MM.1S (cell line): ENCODE measurements at regions not wholly inside any gene's neighbourhood (a gene's known extent, or its start where the extent isn't known, plus 50 kb on each side); places are given as distances from the start of the nearest gene placed in this dataset.

Experiments used
- DNase-seq: peaks from one replicate; pipeline ENCODE4 v3.0.0-alpha.2; 2015
- H2AFZ ChIP-seq: fragments of 300-600 bp; sonication (generic); 2 replicates; pipeline ENCODE4 v1.6.0; 2016; ENCODE audit warnings: antibody characterized with exemption, low read length
- H3F3A ChIP-seq: fragments of 300-600 bp; sonication (generic); 2 replicates; pipeline ENCODE4 v1.6.1; 2016; ENCODE audit warnings: mild to moderate bottlenecking, antibody characterized with exemption, low read length, moderate library complexity, mixed read lengths; ENCODE audit not compliant: insufficient read depth
- H3K27ac ChIP-seq: fragments of 300-600 bp; sonication (generic); 2 replicates; pipeline ENCODE4 v1.5.1; 2016; ENCODE audit warnings: mild to moderate bottlenecking, low read length
- H3K27me3 ChIP-seq: fragments of 300-600 bp; sonication (generic); replicated peaks from 2 replicates; pipeline ENCODE4 v1.6.0; 2016; ENCODE audit warnings: low read length; ENCODE audit not compliant: insufficient read depth
- H3K36me3 ChIP-seq: fragments of 300-600 bp; sonication (generic); replicated peaks from 2 replicates; pipeline ENCODE4 v1.6.1; 2016; ENCODE audit warnings: mild to moderate bottlenecking, low read length, mixed read lengths; ENCODE audit not compliant: insufficient read depth
- H3K4me1 ChIP-seq: fragments of 300-600 bp; sonication (generic); 2 replicates; pipeline ENCODE4 v1.6.1; 2016; ENCODE audit warnings: low read length, mixed read lengths
- H3K4me2 ChIP-seq: fragments of 300-600 bp; sonication (generic); 2 replicates; pipeline ENCODE4 v1.6.0; 2016; ENCODE audit warnings: low read depth, low read length
- H3K4me3 ChIP-seq: fragments of 300-600 bp; sonication (generic); 2 replicates; pipeline ENCODE4 v1.5.1; 2016; ENCODE audit warnings: low read length, mixed read lengths
- H3K79me2 ChIP-seq: fragments of 300-600 bp; sonication (generic); 2 replicates; pipeline ENCODE4 v1.6.1; 2016; ENCODE audit warnings: mixed run types, low read length, mixed read lengths
- H3K9ac ChIP-seq: fragments of 300-600 bp; sonication (generic); 2 replicates; pipeline ENCODE4 v1.6.1; 2016; ENCODE audit warnings: low read length, mixed read lengths
- H3K9me2 ChIP-seq: fragments of 300-600 bp; sonication (generic); replicated peaks from 2 replicates; pipeline ENCODE4 v1.6.1; 2016; ENCODE audit warnings: mild to moderate bottlenecking, low read length, mixed read lengths; ENCODE audit not compliant: insufficient read depth
- H3K9me3 ChIP-seq: fragments of 300-600 bp; sonication (generic); replicated peaks from 2 replicates; pipeline ENCODE4 v1.6.1; 2016; ENCODE audit warnings: mild to moderate bottlenecking, low read length, mixed read lengths; ENCODE audit not compliant: insufficient read depth
- H4K20me1 ChIP-seq: fragments of 300-600 bp; sonication (generic); 2 replicates; pipeline ENCODE4 v1.6.1; 2016; ENCODE audit warnings: mild to moderate bottlenecking, low read length, moderate library complexity, mixed read lengths; ENCODE audit not compliant: insufficient read depth
- CTCF ChIP-seq: fragments of 300-600 bp; sonication (generic); IDR thresholded peaks from 2 replicates; pipeline ENCODE4 v1.5.1; 2016; ENCODE audit warnings: antibody characterized with exemption, low read length, mixed read lengths
- EZH2 ChIP-seq: fragments of 300-600 bp; sonication (generic); optimal IDR thresholded peaks from 2 replicates; pipeline ENCODE3; 2017; ENCODE audit warnings: low read depth, mild to moderate bottlenecking, antibody characterized with exemption, low read length, mixed read lengths
- EZH2phosphoT487 ChIP-seq: fragments of 300-600 bp; sonication (generic); IDR thresholded peaks from 2 replicates; pipeline ENCODE4 v1.6.1; 2018; ENCODE audit warnings: antibody characterized with exemption, low read length

DNA sequence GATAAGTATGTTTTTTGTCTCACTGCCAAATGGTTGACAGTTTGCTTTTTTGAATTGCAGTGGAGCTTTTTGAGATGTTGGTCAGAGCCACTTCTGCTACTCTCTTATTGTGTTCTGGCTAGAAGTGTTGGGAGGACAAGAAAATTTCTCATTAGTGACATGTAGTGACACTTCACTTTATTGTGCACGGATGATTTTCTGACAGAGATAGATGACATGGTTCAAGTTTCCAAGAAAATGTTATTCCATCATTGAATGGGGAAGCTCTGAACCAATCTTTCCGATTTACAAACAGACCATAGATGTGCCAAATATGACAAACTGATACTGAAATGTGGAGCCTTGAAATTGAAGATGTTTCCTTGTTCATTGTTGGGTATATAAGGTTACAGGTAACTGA, 558.9 kb upstream of the WWC1 start:
- H3K9me3 ChIP-seq, result no peaks in the 10 kb centered on the region
- no peaks in the 10 kb centered on the region for H3K27me3 ChIP-seq
- no peaks in the 10 kb centered on the region for H3F3A ChIP-seq
- H3K4me3 ChIP-seq, result no peak overlapping the region
- no peak overlapping the region for H3K27ac ChIP-seq
- no peak overlapping the region for H3K9ac ChIP-seq
- H4K20me1 ChIP-seq, result no peaks in the 10 kb centered on the region
- no peaks in the 10 kb centered on the region for H3K36me3 ChIP-seq
- no peak overlapping the region for H3K4me2 ChIP-seq
- H3K9me2 ChIP-seq, result no peaks in the 10 kb centered on the region
- DNase-seq, result no peak
- H3K79me2 ChIP-seq, result no peaks in the 10 kb centered on the region
- no peak for TF ChIP-seq CTCF
- no peak for TF ChIP-seq EZH2
- H3K4me1 ChIP-seq, result no peaks in the 10 kb centered on the region
- no peak overlapping the region for H2AFZ ChIP-seq

DNA sequence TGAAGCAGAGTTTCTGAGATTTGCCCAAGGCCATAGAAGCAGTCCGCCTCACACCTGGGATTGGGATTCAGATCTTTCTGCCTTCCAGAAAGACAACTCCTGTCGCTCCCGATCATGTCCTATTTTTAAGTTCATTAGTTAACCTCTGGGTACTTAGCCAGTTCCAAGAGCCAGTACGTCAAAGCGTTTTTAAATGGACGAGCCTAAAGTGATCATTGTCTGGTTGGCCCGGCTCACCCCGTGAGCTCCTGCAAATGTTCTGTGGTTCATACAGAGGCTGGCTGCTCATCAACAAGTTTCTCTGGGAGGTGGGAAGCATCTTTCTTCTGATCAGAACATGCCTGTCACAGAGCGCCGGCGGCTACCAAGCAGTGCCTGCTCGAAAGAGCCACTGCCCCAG, 554.5 kb upstream of the WWC1 start:
- H3K4me2 ChIP-seq, result no peak overlapping the region
- H3K9ac ChIP-seq, result no peak overlapping the region
- H3F3A ChIP-seq, result no peaks in the 10 kb centered on the region
- no peaks in the 10 kb centered on the region for H3K9me2 ChIP-seq
- no peaks in the 10 kb centered on the region for H3K27me3 ChIP-seq
- no peak overlapping the region for H2AFZ ChIP-seq
- H4K20me1 ChIP-seq, result no peaks in the 10 kb centered on the region
- no peak overlapping the region for H3K27ac ChIP-seq
- H3K4me1 ChIP-seq, result no peaks in the 10 kb centered on the region
- no peak overlapping the region for H3K4me3 ChIP-seq
- H3K79me2 ChIP-seq, result no peaks in the 10 kb centered on the region
- DNase-seq, result no peak
- no peaks in the 10 kb centered on the region for H3K36me3 ChIP-seq
- no peaks in the 10 kb centered on the region for H3K9me3 ChIP-seq
- TF ChIP-seq EZH2phosphoT487, result no peak

GRCh38 chr5:167743695-167744464, 547.6 kb upstream of the WWC1 start:
- Histone ChIP-seq H3K4me2 (no peak overlapping the region), H3K79me2 (no peaks in the 10 kb centered on the region), H3K9me2 (no peaks in the 10 kb centered on the region), H3F3A (no peaks in the 10 kb centered on the region), H3K4me1 (no peaks in the 10 kb centered on the region), H4K20me1 (no peaks in the 10 kb centered on the region), H3K27ac (no peak overlapping the region), H3K9ac (no peak overlapping the region), H2AFZ (no peak overlapping the region), H3K9me3 (no peaks in the 10 kb centered on the region), H3K4me3 (no peak overlapping the region), H3K36me3 (no peaks in the 10 kb centered on the region), H3K27me3 (no peaks in the 10 kb centered on the region)
- TF ChIP-seq CTCF, result no peak
- no peak for TF ChIP-seq EZH2phosphoT487
- no peak for TF ChIP-seq EZH2
- DNase-seq, result no peak

DNA sequence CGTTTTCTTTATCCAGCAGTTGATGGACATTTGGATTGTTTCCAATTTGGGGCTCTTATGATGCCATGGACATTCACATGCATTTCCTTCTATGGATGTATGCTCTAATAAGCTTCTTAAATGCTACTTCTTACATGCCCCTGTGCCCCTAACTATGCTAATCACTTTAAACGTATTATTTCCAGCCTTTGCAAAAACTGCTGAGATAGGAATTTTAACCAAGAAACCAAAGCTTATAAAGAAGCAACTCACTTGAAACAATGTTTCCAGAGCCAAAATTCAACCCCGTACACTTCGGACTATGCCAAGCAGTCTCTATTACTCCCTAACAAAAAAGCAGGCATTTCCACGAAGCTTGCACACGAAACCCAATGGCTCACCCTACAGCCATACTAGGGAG, 545.6 kb upstream of the WWC1 start:
- Histone ChIP-seq H2AFZ (no peak overlapping the region), H3K79me2 (no peaks in the 10 kb centered on the region), H3K27ac (no peak overlapping the region), H4K20me1 (no peaks in the 10 kb centered on the region), H3K9me2 (no peaks in the 10 kb centered on the region), H3K9me3 (no peaks in the 10 kb centered on the region), H3K36me3 (no peaks in the 10 kb centered on the region), H3K4me1 (no peaks in the 10 kb centered on the region), H3F3A (no peaks in the 10 kb centered on the region), H3K27me3 (no peaks in the 10 kb centered on the region), H3K9ac (no peak overlapping the region), H3K4me2 (no peak overlapping the region), H3K4me3 (no peak overlapping the region)
- no peak for TF ChIP-seq CTCF
- TF ChIP-seq EZH2, result no peak
- no peak for TF ChIP-seq EZH2phosphoT487
- DNase-seq, result no peak
